ENCODE measurements at regions not wholly inside any gene's neighbourhood (a gene's known extent, or its start where the extent isn't known, plus 50 kb on each side); places are given as distances from the start of the nearest gene placed in this dataset.

- WGBS, 2 donors = 94 to 99% methylated on average over 2 of the region's 2 CpGs
- Histone ChIP-seq H3K36me3 (no peaks in the 10 kb centered on the region), H3K4me3 (replicated peaks in 1 of 3) (no peak overlapping the region), H3K27ac (no peak overlapping the region), H3K4me1 (no peaks in the 10 kb centered on the region), H3K27me3 (no peaks in the 10 kb centered on the region), H3K9me3 (no peaks in the 10 kb centered on the region)
- DNase-seq = no peak
- intact Hi-C loops (cut with DNase I) = no loop called here
- no peak for TF ChIP-seq POLR2A (IDR thresholded peaks at IDR 0.05)
- no peak for TF ChIP-seq CTCF (IDR thresholded peaks at IDR 0.05)
These were observed 1109.1 kb downstream of the JRKL start for GRCh38 chr11:97498891-97499290.

GRCh38 chr11:97502201-97502600 is 1112.4 kb downstream of the JRKL start:
- DNase-seq = no peak
- H3K27me3 ChIP-seq = no peaks in the 10 kb centered on the region
- no peaks in the 10 kb centered on the region for H3K9me3 ChIP-seq
- intact Hi-C loops (cut with DNase I) = no loop called here
- H3K36me3 ChIP-seq = no peaks in the 10 kb centered on the region
- H3K4me1 ChIP-seq = no peaks in the 10 kb centered on the region
- no peak overlapping the region for H3K4me3 ChIP-seq (replicated peaks in 1 of 3)
- WGBS, 2 donors = 88 to 97% methylated on average over 1 of the region's 1 CpG
- TF ChIP-seq POLR2A (IDR thresholded peaks at IDR 0.05) (no peak), CTCF (IDR thresholded peaks at IDR 0.05) (no peak)
- H3K27ac ChIP-seq = no peak overlapping the region

- intact Hi-C loops (cut with DNase I) = no loop called here
- no peaks in the 10 kb centered on the region for H3K4me1 ChIP-seq
- H3K36me3 ChIP-seq = no peaks in the 10 kb centered on the region
- no peak overlapping the region for H3K27ac ChIP-seq
- no peaks in the 10 kb centered on the region for H3K27me3 ChIP-seq
- 73 to 80% methylated on average over 5 of the region's 5 CpGs for WGBS, 2 donors
- DNase-seq = no peak
- TF ChIP-seq CTCF (IDR thresholded peaks at IDR 0.05) = no peak
- TF ChIP-seq POLR2A (IDR thresholded peaks at IDR 0.05) = no peak
- H3K4me3 ChIP-seq (replicated peaks in 1 of 3) = no peak overlapping the region
- H3K9me3 ChIP-seq = no peaks in the 10 kb centered on the region
These were observed 1116.4 kb downstream of the JRKL start for GRCh38 chr11:97506076-97506759.

- H3K27ac ChIP-seq = no peak overlapping the region
- TF ChIP-seq POLR2A (IDR thresholded peaks at IDR 0.05) = no peak
- H3K4me1 ChIP-seq = no peaks in the 10 kb centered on the region
- DNase-seq = no peak
- no peaks in the 10 kb centered on the region for H3K27me3 ChIP-seq
- H3K9me3 ChIP-seq = no peaks in the 10 kb centered on the region
- 43% methylated on average over 1 of the region's 1 CpG for WGBS, 2 donors
- no peak overlapping the region for H3K4me3 ChIP-seq (replicated peaks in 1 of 3)
- no peaks in the 10 kb centered on the region for H3K36me3 ChIP-seq
- intact Hi-C loops (cut with DNase I) = no loop called here
These were observed 1124.6 kb downstream of the JRKL start for GRCh38 chr11:97514446-97514845.

GRCh38 chr11:97516688-97517087 is 1126.9 kb downstream of the JRKL start:
- Histone ChIP-seq H3K27me3 (no peaks in the 10 kb centered on the region), H3K27ac (no peak overlapping the region), H3K4me3 (replicated peaks in 1 of 3) (no peak overlapping the region), H3K9me3 (no peaks in the 10 kb centered on the region), H3K36me3 (no peaks in the 10 kb centered on the region), H3K4me1 (no peaks in the 10 kb centered on the region)
- TF ChIP-seq CTCF (IDR thresholded peaks at IDR 0.05) (no peak), POLR2A (IDR thresholded peaks at IDR 0.05) (no peak)
- intact Hi-C loops (cut with DNase I) = no loop called here
- DNase-seq = no peak
- 83 to 84% methylated on average over 3 of the region's 3 CpGs for WGBS, 2 donors
